GM10847 (cell line): ENCODE measurements at regions not wholly inside any gene's neighbourhood (a gene's known extent, or its start where the extent isn't known, plus 50 kb on each side); places are given as distances from the start of the nearest gene placed in this dataset.

ENCODE experiments used
- POLR2A ChIP-seq: IDR thresholded peaks from 2 replicates; pipeline ENCODE4 v1.6.1; 2011; ENCODE audit not compliant: insufficient read length; ENCODE audit errors: extremely low read depth

- no peak for TF ChIP-seq POLR2A
Observed at GRCh38 chr20:60171313-60171712, 213.1 kb downstream of the CDH26 start.

- TF ChIP-seq POLR2A, result no peak
Observed at GRCh38 chr20:60171738-60172137, 213.5 kb downstream of the CDH26 start.

GRCh38 chr20:60172346-60172984 is 214.2 kb downstream of the CDH26 start:
- TF ChIP-seq POLR2A, result no peak

- TF ChIP-seq POLR2A, result no peak
Observed at GRCh38 chr20:60177080-60177479, 218.9 kb downstream of the CDH26 start.

- no peak for TF ChIP-seq POLR2A
Observed at GRCh38 chr20:60180986-60181385, 222.8 kb downstream of the CDH26 start.

- no peak for TF ChIP-seq POLR2A
Observed at GRCh38 chr20:60186412-60186811, 228.2 kb downstream of the CDH26 start.

- no peak for TF ChIP-seq POLR2A
Observed at GRCh38 chr20:60187683-60188082, 229.5 kb downstream of the CDH26 start.

- TF ChIP-seq POLR2A, result no peak
Observed at GRCh38 chr20:60191014-60191413, 232.8 kb downstream of the CDH26 start.

GRCh38 chr20:60192326-60192725 is 234.1 kb downstream of the CDH26 start:
- no peak for TF ChIP-seq POLR2A

GRCh38 chr20:60199866-60200265 is 241.6 kb downstream of the CDH26 start:
- TF ChIP-seq POLR2A, result no peak

GRCh38 chr20:60200305-60200918 is 242.2 kb downstream of the CDH26 start:
- TF ChIP-seq POLR2A, result no peak

GRCh38 chr20:60201198-60201835 is 243.1 kb downstream of the CDH26 start:
- TF ChIP-seq POLR2A, result no peak

- no peak for TF ChIP-seq POLR2A
Observed at GRCh38 chr20:60202046-60202445, 243.8 kb downstream of the CDH26 start.

GRCh38 chr20:60203451-60203850 is 245.2 kb downstream of the CDH26 start:
- TF ChIP-seq POLR2A, result no peak

GRCh38 chr20:60204601-60205000 is 246.4 kb downstream of the CDH26 start:
- no peak for TF ChIP-seq POLR2A

- TF ChIP-seq POLR2A, result no peak
Observed at GRCh38 chr20:60206259-60206658, 248.0 kb downstream of the CDH26 start.

GRCh38 chr20:60209048-60209447 is 250.8 kb downstream of the CDH26 start:
- TF ChIP-seq POLR2A, result no peak
